Osteocyte (in vitro differentiated cells): ENCODE measurements at regions not wholly inside any gene's neighbourhood (a gene's known extent, or its start where the extent isn't known, plus 50 kb on each side); places are given as distances from the start of the nearest gene placed in this dataset.

Source experiments
- DNase-seq: peaks from one replicate; pipeline ENCODE4 v3.0.0; 2021; ENCODE audit warnings: mixed read lengths; ENCODE audit not compliant: unreplicated experiment; ENCODE audit errors: extremely low spot score
- H3K27ac Mint-ChIP-seq: one replicate; pipeline ENCODE4 v1.8.0; 2021; ENCODE audit warnings: mild to moderate bottlenecking, mixed read lengths; ENCODE audit not compliant: unreplicated experiment
- H3K27me3 Mint-ChIP-seq: one replicate; pipeline ENCODE4 v1.8.0; 2021; ENCODE audit warnings: mixed read lengths; ENCODE audit not compliant: unreplicated experiment
- H3K36me3 Mint-ChIP-seq: one replicate; pipeline ENCODE4 v1.8.0; 2021; ENCODE audit warnings: mixed read lengths; ENCODE audit not compliant: unreplicated experiment
- H3K4me1 Mint-ChIP-seq: one replicate; pipeline ENCODE4 v1.8.0; 2021; ENCODE audit warnings: mixed read lengths; ENCODE audit not compliant: unreplicated experiment
- H3K4me3 Mint-ChIP-seq: one replicate; pipeline ENCODE4 v1.8.0; 2021; ENCODE audit warnings: mild to moderate bottlenecking, moderate library complexity, mixed read lengths; ENCODE audit not compliant: unreplicated experiment
- H3K9me3 Mint-ChIP-seq: one replicate; pipeline ENCODE4 v1.8.0; 2021; ENCODE audit warnings: mixed read lengths; ENCODE audit not compliant: unreplicated experiment
- CTCF ChIP-seq: fragments of 200-600 bp; sonication (generic); IDR thresholded peaks from 2 replicates; pipeline ENCODE4 v1.5.0; 2021; ENCODE audit warnings: antibody characterized with exemption, mild to moderate bottlenecking, moderate library complexity

GRCh38 chr3:28076246-28076645 is 165.2 kb upstream of the CMC1 start:
- H3K27me3 Mint-ChIP-seq: peaks cover 14% of the 10 kb centered on the region
- no peak for TF ChIP-seq CTCF
- no peak overlapping the region for H3K27ac Mint-ChIP-seq
- H3K4me3 Mint-ChIP-seq: no peak overlapping the region
- H3K36me3 Mint-ChIP-seq: no peaks in the 10 kb centered on the region
- DNase-seq: no peak
- no peaks in the 10 kb centered on the region for H3K9me3 Mint-ChIP-seq
- H3K4me1 Mint-ChIP-seq: no peaks in the 10 kb centered on the region

- Mint-ChIP-seq H3K36me3 (no peaks in the 10 kb centered on the region), H3K27me3 (peaks cover 10% of the 10 kb centered on the region), H3K4me1 (no peaks in the 10 kb centered on the region), H3K4me3 (no peak overlapping the region), H3K27ac (no peak overlapping the region), H3K9me3 (no peaks in the 10 kb centered on the region)
- no peak for DNase-seq
- no peak for TF ChIP-seq CTCF
Measured at GRCh38 chr3:28077572-28077971, 163.8 kb upstream of the CMC1 start.

DNA sequence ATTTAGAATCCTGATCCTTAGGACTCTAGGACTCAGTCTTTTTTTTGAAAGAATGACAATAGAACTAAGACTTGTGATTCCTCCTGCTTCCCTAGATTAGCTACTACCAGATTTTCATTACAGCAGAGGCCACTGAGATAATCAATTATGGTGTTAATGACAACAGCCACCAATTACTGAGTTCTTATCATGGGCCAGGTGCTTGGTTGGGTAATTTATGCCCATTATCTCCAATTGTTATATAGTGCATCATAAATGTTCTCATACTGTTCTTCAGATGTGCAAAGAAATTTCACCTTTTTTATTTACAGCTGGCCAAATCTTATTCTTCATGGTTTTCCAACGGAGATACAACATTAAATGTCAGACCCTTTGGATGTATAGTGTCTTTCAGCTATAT is 162.9 kb upstream of the CMC1 start:
- Mint-ChIP-seq H3K4me3 (no peak overlapping the region), H3K27me3 (peaks cover 7% of the 10 kb centered on the region), H3K36me3 (no peaks in the 10 kb centered on the region), H3K27ac (no peak overlapping the region), H3K9me3 (no peaks in the 10 kb centered on the region), H3K4me1 (no peaks in the 10 kb centered on the region)
- no peak for DNase-seq
- TF ChIP-seq CTCF: no peak

- Mint-ChIP-seq H3K4me3 (no peak overlapping the region), H3K27ac (no peak overlapping the region), H3K9me3 (no peaks in the 10 kb centered on the region), H3K36me3 (no peaks in the 10 kb centered on the region), H3K27me3 (peaks cover 7% of the 10 kb centered on the region), H3K4me1 (no peaks in the 10 kb centered on the region)
- no peak for TF ChIP-seq CTCF
- no peak for DNase-seq
Measured at GRCh38 chr3:28080716-28081115, 160.7 kb upstream of the CMC1 start.

DNA sequence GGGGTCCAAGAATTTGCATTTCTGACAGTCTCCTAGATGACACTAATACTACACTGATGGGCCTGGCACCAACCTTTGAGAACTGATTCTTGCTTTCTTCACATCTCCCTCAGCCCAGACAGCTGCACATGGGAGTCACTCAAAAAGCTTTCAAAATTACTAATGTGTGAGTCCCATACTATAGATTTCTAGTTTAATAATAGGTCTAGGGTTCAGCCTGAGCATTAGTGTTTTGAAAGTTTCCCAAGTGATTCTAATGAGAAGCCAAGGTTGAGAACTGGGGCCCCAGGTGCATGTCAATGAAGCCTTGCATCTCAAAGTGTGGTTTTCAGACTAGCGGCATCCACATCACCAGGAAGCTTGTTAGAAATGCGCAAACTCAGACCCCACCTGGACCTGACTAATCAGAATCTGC is 159.9 kb upstream of the CMC1 start:
- Mint-ChIP-seq H3K4me1 (no peaks in the 10 kb centered on the region), H3K36me3 (no peaks in the 10 kb centered on the region), H3K9me3 (no peaks in the 10 kb centered on the region)

More for the DNA sequence above, 159.9 kb upstream of the CMC1 start:
- Mint-ChIP-seq H3K27me3 (peaks cover 7% of the 10 kb centered on the region), H3K27ac (no peak overlapping the region), H3K4me3 (no peak overlapping the region)
- no peak for DNase-seq
- TF ChIP-seq CTCF: no peak
